ENCODE measurements at regions not wholly inside any gene's neighbourhood (a gene's known extent, or its start where the extent isn't known, plus 50 kb on each side); places are given as distances from the start of the nearest gene placed in this dataset.

- Mint-ChIP-seq H3K4me3 (no peak overlapping the region), H3K27me3 (no peaks in the 10 kb centered on the region), H3K4me1 (no peaks in the 10 kb centered on the region), H3K9me3 (no peaks in the 10 kb centered on the region), H3K36me3 (no peaks in the 10 kb centered on the region), H3K27ac (no peak overlapping the region)
- no peaks in the 10 kb centered on the region for H3K27me3 ChIP-seq (replicated peaks in 1 of 2; ENCODE audit: control insufficient read depth in 2 of 2, extremely low read depth in 1 of 2, insufficient read depth in 2 of 2, low read length in 1 of 2)
- H3K36me3 ChIP-seq (ENCODE audit: control insufficient read depth in 2 of 2, extremely low read depth in 1 of 2, insufficient read depth in 1 of 2, low read length in 1 of 2) = no peaks in the 10 kb centered on the region
- no CpG with 5 or more reads among the region's 1 CpG for WGBS (ENCODE audit: insufficient coverage)
- CTCF ChIA-PET = no interaction called here
- no peak overlapping the region for H3K27ac ChIP-seq (ENCODE audit: low read length)
- no peak overlapping the region for H3K4me3 ChIP-seq (ENCODE audit: control insufficient read depth in 1 of 2, extremely low read depth in 1 of 2, low read length in 1 of 2)
- no peaks in the 10 kb centered on the region for H3K9me3 ChIP-seq
- POLR2A ChIA-PET = no interaction called here
- DNase-seq (no peak), ATAC-seq (replicated peaks in 1 of 4) (no peak)
- H3K4me1 ChIP-seq (ENCODE audit: control insufficient read depth in 1 of 2, extremely low read depth in 1 of 2, insufficient read depth in 2 of 2, low read length in 2 of 2) = no peaks in the 10 kb centered on the region
Measured at GRCh38 chr5:40315126-40315525, 364.6 kb upstream of the PTGER4 start.

- no peaks in the 10 kb centered on the region for H3K4me1 Mint-ChIP-seq
Measured at GRCh38 chr5:40314275-40314674, 365.4 kb upstream of the PTGER4 start.

GRCh38 chr5:40312205-40312604 is 367.5 kb upstream of the PTGER4 start:
- H3K36me3 ChIP-seq (ENCODE audit: control insufficient read depth in 2 of 2, extremely low read depth in 1 of 2, insufficient read depth in 1 of 2, low read length in 1 of 2) = no peaks in the 10 kb centered on the region
- no peak overlapping the region for H3K4me3 Mint-ChIP-seq
- no peaks in the 10 kb centered on the region for H3K4me1 Mint-ChIP-seq
- no peak overlapping the region for H3K27ac Mint-ChIP-seq
- 100% methylated on average over 1 of the region's 2 CpGs for WGBS (ENCODE audit: insufficient coverage)
- DNase-seq = no peak
- no peak overlapping the region for H3K4me3 ChIP-seq (ENCODE audit: control insufficient read depth in 1 of 2, extremely low read depth in 1 of 2, low read length in 1 of 2)
- H3K9me3 Mint-ChIP-seq = no peaks in the 10 kb centered on the region
- no peaks in the 10 kb centered on the region for H3K9me3 ChIP-seq
- no peaks in the 10 kb centered on the region for H3K4me1 ChIP-seq (ENCODE audit: control insufficient read depth in 1 of 2, extremely low read depth in 1 of 2, insufficient read depth in 2 of 2, low read length in 2 of 2)
- ChIA-PET CTCF (interaction anchor here in 1 of 2 donors (0.6 kb wide), 1 partner anchor 363 kb away, joined by 3 read pairs; no protein-coding TSS in a partner anchor), POLR2A (interaction anchor here in 1 of 2 donors (0.5 kb wide), 1 partner anchor 26 kb away, joined by 3 read pairs; no protein-coding TSS in a partner anchor)
- no peaks in the 10 kb centered on the region for H3K36me3 Mint-ChIP-seq
- no peaks in the 10 kb centered on the region for H3K27me3 ChIP-seq (replicated peaks in 1 of 2; ENCODE audit: control insufficient read depth in 2 of 2, extremely low read depth in 1 of 2, insufficient read depth in 2 of 2, low read length in 1 of 2)
- no peak for ATAC-seq (replicated peaks in 1 of 4)
- H3K27me3 Mint-ChIP-seq = no peaks in the 10 kb centered on the region
- H3K27ac ChIP-seq (ENCODE audit: low read length) = no peak overlapping the region

More at GRCh38 chr5:40314275-40314674, 365.4 kb upstream of the PTGER4 start:
- Mint-ChIP-seq H3K27ac (no peak overlapping the region), H3K36me3 (no peaks in the 10 kb centered on the region), H3K27me3 (no peaks in the 10 kb centered on the region), H3K9me3 (no peaks in the 10 kb centered on the region), H3K4me3 (no peak overlapping the region)
- DNase-seq = no peak
- POLR2A ChIA-PET = no interaction called here
- 83% methylated on average over 2 of the region's 2 CpGs for WGBS (ENCODE audit: insufficient coverage)
- no peak overlapping the region for H3K27ac ChIP-seq (ENCODE audit: low read length)
- no peaks in the 10 kb centered on the region for H3K4me1 ChIP-seq (ENCODE audit: control insufficient read depth in 1 of 2, extremely low read depth in 1 of 2, insufficient read depth in 2 of 2, low read length in 2 of 2)
- H3K4me3 ChIP-seq (ENCODE audit: control insufficient read depth in 1 of 2, extremely low read depth in 1 of 2, low read length in 1 of 2) = no peak overlapping the region
- no peaks in the 10 kb centered on the region for H3K27me3 ChIP-seq (replicated peaks in 1 of 2; ENCODE audit: control insufficient read depth in 2 of 2, extremely low read depth in 1 of 2, insufficient read depth in 2 of 2, low read length in 1 of 2)
- CTCF ChIA-PET = no interaction called here
- no peaks in the 10 kb centered on the region for H3K9me3 ChIP-seq
- ATAC-seq (replicated peaks in 1 of 4) = no peak
- H3K36me3 ChIP-seq (ENCODE audit: control insufficient read depth in 2 of 2, extremely low read depth in 1 of 2, insufficient read depth in 1 of 2, low read length in 1 of 2) = no peaks in the 10 kb centered on the region

GRCh38 chr5:40309851-40310250 is 369.9 kb upstream of the PTGER4 start:
- WGBS (ENCODE audit: insufficient coverage) = 100% methylated on average over 1 of the region's 2 CpGs
- CTCF ChIA-PET = no interaction called here

GRCh38 chr5:40308867-40309266 is 370.8 kb upstream of the PTGER4 start:
- no peak for DNase-seq
- ChIA-PET POLR2A (interaction anchor here in 1 of 2 donors (0.6 kb wide), 1 partner anchor 219 kb away, joined by 3 read pairs; no protein-coding TSS in a partner anchor), CTCF (interaction anchor here in 1 of 2 donors (0.6 kb wide), 1 partner anchor 17 kb away, joined by 4 read pairs; no protein-coding TSS in a partner anchor)
- H3K27ac Mint-ChIP-seq = no peak overlapping the region
- Histone ChIP-seq H3K27me3 (replicated peaks in 1 of 2; ENCODE audit: control insufficient read depth in 2 of 2, extremely low read depth in 1 of 2, insufficient read depth in 2 of 2, low read length in 1 of 2) (no peaks in the 10 kb centered on the region), H3K9me3 (no peaks in the 10 kb centered on the region), H3K27ac (ENCODE audit: low read length) (no peak overlapping the region), H3K36me3 (ENCODE audit: control insufficient read depth in 2 of 2, extremely low read depth in 1 of 2, insufficient read depth in 1 of 2, low read length in 1 of 2) (no peaks in the 10 kb centered on the region), H3K4me1 (ENCODE audit: control insufficient read depth in 1 of 2, extremely low read depth in 1 of 2, insufficient read depth in 2 of 2, low read length in 2 of 2) (no peaks in the 10 kb centered on the region), H3K4me3 (ENCODE audit: control insufficient read depth in 1 of 2, extremely low read depth in 1 of 2, low read length in 1 of 2) (no peak overlapping the region)
- H3K36me3 Mint-ChIP-seq = no peaks in the 10 kb centered on the region
- no peaks in the 10 kb centered on the region for H3K27me3 Mint-ChIP-seq
- ATAC-seq (replicated peaks in 1 of 4) = no peak
- H3K4me3 Mint-ChIP-seq = no peak overlapping the region
- H3K9me3 Mint-ChIP-seq = no peaks in the 10 kb centered on the region
- no peaks in the 10 kb centered on the region for H3K4me1 Mint-ChIP-seq

More at GRCh38 chr5:40309851-40310250, 369.9 kb upstream of the PTGER4 start:
- Mint-ChIP-seq H3K27ac (no peak overlapping the region), H3K9me3 (no peaks in the 10 kb centered on the region), H3K36me3 (no peaks in the 10 kb centered on the region), H3K4me3 (no peak overlapping the region), H3K27me3 (no peaks in the 10 kb centered on the region), H3K4me1 (no peaks in the 10 kb centered on the region)
- Histone ChIP-seq H3K4me3 (ENCODE audit: control insufficient read depth in 1 of 2, extremely low read depth in 1 of 2, low read length in 1 of 2) (no peak overlapping the region), H3K27me3 (replicated peaks in 1 of 2; ENCODE audit: control insufficient read depth in 2 of 2, extremely low read depth in 1 of 2, insufficient read depth in 2 of 2, low read length in 1 of 2) (no peaks in the 10 kb centered on the region), H3K36me3 (ENCODE audit: control insufficient read depth in 2 of 2, extremely low read depth in 1 of 2, insufficient read depth in 1 of 2, low read length in 1 of 2) (no peaks in the 10 kb centered on the region), H3K9me3 (no peaks in the 10 kb centered on the region), H3K4me1 (ENCODE audit: control insufficient read depth in 1 of 2, extremely low read depth in 1 of 2, insufficient read depth in 2 of 2, low read length in 2 of 2) (no peaks in the 10 kb centered on the region), H3K27ac (ENCODE audit: low read length) (no peak overlapping the region)
- DNase-seq (no peak), ATAC-seq (replicated peaks in 1 of 4) (no peak)
- POLR2A ChIA-PET = interaction anchor here in 1 of 2 donors (0.5 kb wide), 2 partner anchors 15 to 374 kb away, joined by 3 to 6 read pairs; no protein-coding TSS in a partner anchor

GRCh38 chr5:40307920-40308319 is 371.8 kb upstream of the PTGER4 start:
- Histone ChIP-seq H3K4me1 (ENCODE audit: control insufficient read depth in 1 of 2, extremely low read depth in 1 of 2, insufficient read depth in 2 of 2, low read length in 2 of 2) (no peaks in the 10 kb centered on the region), H3K27ac (ENCODE audit: low read length) (no peak overlapping the region), H3K9me3 (no peaks in the 10 kb centered on the region), H3K4me3 (ENCODE audit: control insufficient read depth in 1 of 2, extremely low read depth in 1 of 2, low read length in 1 of 2) (no peak overlapping the region), H3K27me3 (replicated peaks in 1 of 2; ENCODE audit: control insufficient read depth in 2 of 2, extremely low read depth in 1 of 2, insufficient read depth in 2 of 2, low read length in 1 of 2) (no peaks in the 10 kb centered on the region), H3K36me3 (ENCODE audit: control insufficient read depth in 2 of 2, extremely low read depth in 1 of 2, insufficient read depth in 1 of 2, low read length in 1 of 2) (no peaks in the 10 kb centered on the region)
- POLR2A ChIA-PET = interaction anchor here in 1 of 2 donors (0.6 kb wide), 1 partner anchor 85 kb away, joined by 3 read pairs; no protein-coding TSS in a partner anchor
- Mint-ChIP-seq H3K9me3 (no peaks in the 10 kb centered on the region), H3K36me3 (no peaks in the 10 kb centered on the region), H3K27me3 (no peaks in the 10 kb centered on the region), H3K4me3 (no peak overlapping the region), H3K27ac (no peak overlapping the region), H3K4me1 (no peaks in the 10 kb centered on the region)
- DNase-seq (no peak), ATAC-seq (replicated peaks in 1 of 4) (no peak)
- CTCF ChIA-PET = interaction anchor here in 1 of 2 donors (0.6 kb wide), 1 partner anchor 382 kb away, joined by 3 read pairs; no protein-coding TSS in a partner anchor

Measured in T-cell (primary cell).